Chondrocyte (in vitro differentiated cells): ENCODE measurements at regions not wholly inside any gene's neighbourhood (a gene's known extent, or its start where the extent isn't known, plus 50 kb on each side); places are given as distances from the start of the nearest gene placed in this dataset.

ENCODE experiments used
- DNase-seq: peaks from one replicate; pipeline ENCODE4 v3.0.0; 2021; ENCODE audit warnings: mixed read lengths, low spot score
- H3K27ac Mint-ChIP-seq: one replicate; pipeline ENCODE4 v1.8.0; 2021; ENCODE audit warnings: mild to moderate bottlenecking, moderate library complexity, mixed read lengths; ENCODE audit not compliant: unreplicated experiment
- H3K27me3 Mint-ChIP-seq: 2 replicates; pipeline ENCODE4 v1.8.0; 2021; ENCODE audit warnings: low read depth, mixed read lengths
- H3K36me3 Mint-ChIP-seq: 2 replicates; pipeline ENCODE4 v1.8.0; 2021; ENCODE audit warnings: low read depth, mixed read lengths
- H3K4me1 Mint-ChIP-seq: 2 replicates; pipeline ENCODE4 v1.8.0; 2021; ENCODE audit warnings: low read depth, mild to moderate bottlenecking, mixed read lengths
- H3K4me3 Mint-ChIP-seq: one replicate; pipeline ENCODE4 v1.8.0; 2021; ENCODE audit warnings: mild to moderate bottlenecking, moderate library complexity, mixed read lengths; ENCODE audit not compliant: unreplicated experiment
- H3K9me3 Mint-ChIP-seq: 2 replicates; pipeline ENCODE4 v1.8.0; 2021; ENCODE audit warnings: low read depth, mixed read lengths
- TF ChIP-seq, protein P1 (sequence below): fragments of 200-600 bp; sonication (generic); IDR thresholded peaks from 2 replicates; pipeline ENCODE4 v1.5.0; 2021; ENCODE audit warnings: antibody characterized with exemption, mild to moderate bottlenecking, moderate library complexity

DNA sequence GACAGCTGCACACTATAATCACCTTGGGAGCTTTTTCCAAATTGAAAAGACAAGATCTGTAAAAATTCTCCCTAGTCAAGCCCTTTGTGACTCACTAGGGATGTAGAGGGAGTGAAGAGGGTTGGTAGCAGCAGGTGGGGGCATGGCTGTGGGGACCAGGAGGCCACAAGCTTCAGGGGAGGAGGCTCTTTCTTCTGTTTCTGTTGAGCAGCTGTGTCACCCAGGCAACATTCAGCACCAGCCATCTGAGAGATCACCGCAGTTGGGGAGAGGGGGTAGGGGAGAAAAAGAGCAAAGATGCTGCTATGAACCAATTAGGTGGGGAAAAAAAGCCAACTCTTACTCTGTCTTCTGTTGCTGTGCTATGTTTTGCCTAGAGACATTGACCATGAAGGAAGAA lies 352.3 kb upstream of the MEIS1 start:
- Mint-ChIP-seq H3K27me3 (peaks cover 17% of the 10 kb centered on the region), H3K4me1 (no peaks in the 10 kb centered on the region), H3K36me3 (no peaks in the 10 kb centered on the region), H3K27ac (no peak overlapping the region), H3K9me3 (peaks cover 6% of the 10 kb centered on the region), H3K4me3 (no peak overlapping the region)
- TF ChIP-seq, protein P1, sequence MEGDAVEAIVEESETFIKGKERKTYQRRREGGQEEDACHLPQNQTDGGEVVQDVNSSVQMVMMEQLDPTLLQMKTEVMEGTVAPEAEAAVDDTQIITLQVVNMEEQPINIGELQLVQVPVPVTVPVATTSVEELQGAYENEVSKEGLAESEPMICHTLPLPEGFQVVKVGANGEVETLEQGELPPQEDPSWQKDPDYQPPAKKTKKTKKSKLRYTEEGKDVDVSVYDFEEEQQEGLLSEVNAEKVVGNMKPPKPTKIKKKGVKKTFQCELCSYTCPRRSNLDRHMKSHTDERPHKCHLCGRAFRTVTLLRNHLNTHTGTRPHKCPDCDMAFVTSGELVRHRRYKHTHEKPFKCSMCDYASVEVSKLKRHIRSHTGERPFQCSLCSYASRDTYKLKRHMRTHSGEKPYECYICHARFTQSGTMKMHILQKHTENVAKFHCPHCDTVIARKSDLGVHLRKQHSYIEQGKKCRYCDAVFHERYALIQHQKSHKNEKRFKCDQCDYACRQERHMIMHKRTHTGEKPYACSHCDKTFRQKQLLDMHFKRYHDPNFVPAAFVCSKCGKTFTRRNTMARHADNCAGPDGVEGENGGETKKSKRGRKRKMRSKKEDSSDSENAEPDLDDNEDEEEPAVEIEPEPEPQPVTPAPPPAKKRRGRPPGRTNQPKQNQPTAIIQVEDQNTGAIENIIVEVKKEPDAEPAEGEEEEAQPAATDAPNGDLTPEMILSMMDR: no peak
- no peak for DNase-seq

DNA sequence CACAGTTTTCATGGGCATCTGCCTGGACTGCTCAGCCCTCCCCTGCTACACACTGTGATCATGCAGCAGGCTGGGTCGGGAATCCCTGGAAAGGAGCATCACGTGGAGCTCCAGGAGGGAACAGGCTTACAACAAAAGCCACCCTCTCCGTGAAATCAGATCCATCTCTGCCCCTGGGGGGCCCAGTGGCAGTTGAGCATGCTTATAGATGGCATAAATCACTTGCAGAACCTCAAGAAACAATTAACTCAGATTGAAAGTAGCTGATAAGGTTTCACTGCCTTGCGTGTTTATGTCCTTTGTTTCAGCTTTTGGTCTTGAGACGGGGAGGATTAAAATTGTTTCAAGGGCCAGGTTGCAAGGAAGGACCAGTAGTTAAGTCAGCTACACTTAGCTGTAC lies 354.8 kb upstream of the MEIS1 start:
- Mint-ChIP-seq H3K4me3 (no peak overlapping the region), H3K27ac (no peak overlapping the region), H3K4me1 (no peaks in the 10 kb centered on the region), H3K27me3 (peaks cover 17% of the 10 kb centered on the region), H3K9me3 (peaks cover 2% of the 10 kb centered on the region), H3K36me3 (no peaks in the 10 kb centered on the region)
- DNase-seq: no peak
- TF ChIP-seq, protein P1: no peak

DNA sequence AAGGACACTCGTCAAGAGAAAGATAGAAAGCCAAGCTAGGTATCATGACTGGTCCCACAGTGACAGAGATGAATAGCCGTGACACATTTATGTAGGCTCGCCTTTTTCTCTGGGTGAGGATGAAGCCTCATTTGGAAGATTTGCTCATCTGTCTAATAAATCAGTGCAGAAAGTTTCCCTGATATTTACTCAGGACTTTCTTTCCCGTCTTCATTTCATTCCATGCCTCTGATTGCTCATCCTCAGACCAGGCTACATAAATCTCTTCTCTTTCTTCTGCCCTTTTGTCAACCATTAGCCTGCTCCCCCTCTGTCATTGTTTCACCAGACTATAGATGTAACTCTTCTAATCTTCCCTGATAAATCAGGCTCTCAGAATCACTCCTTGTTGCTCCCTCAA lies 361.8 kb upstream of the MEIS1 start:
- H3K4me3 Mint-ChIP-seq: no peak overlapping the region
- no peaks in the 10 kb centered on the region for H3K4me1 Mint-ChIP-seq
- H3K27me3 Mint-ChIP-seq: no peaks in the 10 kb centered on the region
- no peaks in the 10 kb centered on the region for H3K9me3 Mint-ChIP-seq
- no peaks in the 10 kb centered on the region for H3K36me3 Mint-ChIP-seq
- H3K27ac Mint-ChIP-seq: no peak overlapping the region
- TF ChIP-seq, protein P1: no peak
- no peak for DNase-seq

DNA sequence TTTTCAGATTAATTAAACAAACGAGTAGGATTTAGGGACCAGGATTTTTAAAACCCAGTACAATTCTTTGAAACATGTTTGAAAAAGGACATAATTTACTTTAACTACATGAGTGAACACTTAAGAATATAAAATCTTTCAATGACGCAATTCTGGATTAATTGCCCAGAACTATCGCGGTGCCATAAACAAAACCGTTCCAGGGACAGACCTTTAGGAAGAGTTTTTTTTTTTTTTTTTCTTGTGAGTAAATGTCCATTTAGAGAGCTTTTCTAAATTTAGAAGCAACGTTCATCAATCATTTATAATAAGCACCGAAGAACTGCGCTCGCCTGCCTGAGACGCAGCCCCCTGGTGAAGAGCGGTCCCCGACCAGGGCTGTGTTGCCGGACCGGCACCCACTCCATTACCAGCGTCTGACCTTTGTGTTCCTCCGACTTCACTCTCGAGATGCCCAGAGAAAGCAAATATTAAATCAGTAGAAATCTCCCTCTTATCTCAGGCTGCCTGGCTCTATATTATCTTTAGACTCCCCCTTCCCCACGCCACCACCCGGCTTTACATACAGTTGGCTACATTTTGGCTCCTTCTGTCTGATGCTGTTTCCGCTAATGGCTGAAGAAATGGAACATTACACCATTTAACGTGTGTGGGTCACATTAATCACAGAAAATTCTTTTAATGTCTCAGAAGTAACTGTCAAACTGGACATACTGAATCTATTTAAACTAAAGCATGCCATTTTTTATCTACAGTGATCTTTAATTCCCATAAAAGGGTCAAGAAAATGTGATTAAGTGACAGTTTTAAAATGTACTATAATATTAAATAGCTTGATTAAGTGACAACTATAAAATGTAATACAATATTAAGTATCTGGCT lies 364.0 kb upstream of the MEIS1 start:
- TF ChIP-seq, protein P1: no peak
- no peak overlapping the region for H3K27ac Mint-ChIP-seq
- H3K36me3 Mint-ChIP-seq: no peaks in the 10 kb centered on the region
- no peaks in the 10 kb centered on the region for H3K27me3 Mint-ChIP-seq
- DNase-seq: no peak
- H3K9me3 Mint-ChIP-seq: no peaks in the 10 kb centered on the region
- H3K4me1 Mint-ChIP-seq: no peaks in the 10 kb centered on the region
- no peak overlapping the region for H3K4me3 Mint-ChIP-seq

DNA sequence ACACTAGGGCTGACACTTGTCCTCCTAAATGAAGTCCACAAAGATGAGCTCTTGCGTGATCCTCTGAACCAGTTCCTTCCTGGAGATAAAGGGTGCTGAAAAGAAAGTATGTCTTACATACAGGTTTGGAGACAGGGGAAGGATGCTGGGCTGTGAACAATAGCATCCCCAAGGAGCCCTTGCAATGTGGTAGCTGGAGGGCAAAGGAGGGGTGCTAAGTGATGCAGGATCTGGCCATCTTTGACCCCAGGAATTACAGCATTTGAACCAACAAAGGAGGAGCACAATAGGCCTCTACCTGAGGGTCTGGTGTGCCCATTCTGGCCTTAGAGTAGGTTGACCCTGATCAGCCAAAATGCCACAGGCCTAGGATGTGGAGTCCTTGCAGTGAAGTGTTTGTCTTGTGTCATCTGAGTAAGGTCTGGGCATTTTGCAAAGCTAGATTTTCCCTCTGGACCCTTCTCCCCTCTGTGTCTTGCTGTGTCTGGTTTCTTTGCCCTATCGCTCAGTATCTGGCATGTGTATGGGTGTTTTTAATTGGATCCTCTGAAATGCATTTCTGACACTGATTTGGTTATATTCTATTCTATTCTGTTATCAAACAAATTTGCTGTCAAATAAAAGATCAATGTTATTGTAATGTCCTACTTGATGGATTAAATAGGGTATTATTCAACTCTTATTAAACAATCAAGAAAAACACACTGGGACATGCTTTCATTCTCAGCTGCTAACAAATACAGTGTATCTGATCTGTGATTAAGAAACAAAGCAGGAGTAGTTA lies 364.8 kb upstream of the MEIS1 start:
- no peaks in the 10 kb centered on the region for H3K4me1 Mint-ChIP-seq
- no peaks in the 10 kb centered on the region for H3K36me3 Mint-ChIP-seq
- DNase-seq: no peak
- TF ChIP-seq, protein P1: no peak
- H3K27ac Mint-ChIP-seq: no peak overlapping the region
- H3K9me3 Mint-ChIP-seq: no peaks in the 10 kb centered on the region
- H3K4me3 Mint-ChIP-seq: no peak overlapping the region
- H3K27me3 Mint-ChIP-seq: no peaks in the 10 kb centered on the region
